ENCODE measurements at regions not wholly inside any gene's neighbourhood (a gene's known extent, or its start where the extent isn't known, plus 50 kb on each side); places are given as distances from the start of the nearest gene placed in this dataset.

- ATAC-seq, result peak; percentile 82
- TF ChIP-seq POLR2AphosphoS5 (IDR thresholded peaks at IDR 0.05; ENCODE audit: low read depth, low read length) (no peak), TCF7L2 (IDR thresholded peaks at IDR 0.05; ENCODE audit: low read depth, low read length) (no peak), CTCF (IDR thresholded peaks at IDR 0.05) (no peak), REST (IDR thresholded peaks at IDR 0.05; ENCODE audit: insufficient read depth in 1 of 2, low read depth in 2 of 2, low read length in 1 of 2) (no peak), SIN3A (IDR thresholded peaks at IDR 0.05; ENCODE audit: borderline replicate concordance, insufficient read depth, low read depth, low read length) (no peak)
- Histone ChIP-seq H3K4me3 (ENCODE audit: low read depth in 2 of 2, low read length in 2 of 2) (no peak overlapping the region), H3K4me1 (ENCODE audit: control insufficient read depth, insufficient read depth, low read length) (peaks cover 3% of the 10 kb centered on the region; the same call in 1 of the 2 replicates), H3K27me3 (ENCODE audit: control insufficient read depth, insufficient read depth, low read length) (no peaks in the 10 kb centered on the region), H3K36me3 (ENCODE audit: control insufficient read depth, insufficient read depth, low read length) (no peaks in the 10 kb centered on the region), H3K9me3 (ENCODE audit: control insufficient read depth, insufficient read depth, low read depth, low read length) (no peaks in the 10 kb centered on the region), H3K27ac (ENCODE audit: low read length) (no peak overlapping the region)
- BruUV-seq (replicated peaks), result no TSS peak
- CTCF ChIA-PET, result no interaction called here
- in situ Hi-C loops (cut with HindIII; ENCODE audit: low pct_unique_long_range_greater_than_20kb, low sequenced_read_pairs) (no loop called here), intact Hi-C loops (cut with micrococcal nuclease; ENCODE audit: unreplicated experiment) (no loop called here)
- peak; percentile 67 for DNase-seq (ENCODE audit: low read depth, low spot score)
- POLR2A ChIA-PET, result no interaction called here
These were observed 728.3 kb downstream of the METTL15 start for GRCh38 chr11:28836285-28837081.

- no peak for ATAC-seq
- no peak for DNase-seq (ENCODE audit: low read depth, low spot score)
- Histone ChIP-seq H3K9me3 (ENCODE audit: control insufficient read depth, insufficient read depth, low read depth, low read length) (no peaks in the 10 kb centered on the region), H3K27ac (ENCODE audit: low read length) (no peak overlapping the region), H3K36me3 (ENCODE audit: control insufficient read depth, insufficient read depth, low read length) (no peaks in the 10 kb centered on the region), H3K4me1 (ENCODE audit: control insufficient read depth, insufficient read depth, low read length) (peaks cover 3% of the 10 kb centered on the region; the same call in 1 of the 2 replicates), H3K4me3 (ENCODE audit: low read depth in 2 of 2, low read length in 2 of 2) (no peak overlapping the region), H3K27me3 (ENCODE audit: control insufficient read depth, insufficient read depth, low read length) (no peaks in the 10 kb centered on the region)
- intact Hi-C loops (cut with micrococcal nuclease; ENCODE audit: unreplicated experiment) (no loop called here), in situ Hi-C loops (cut with HindIII; ENCODE audit: low pct_unique_long_range_greater_than_20kb, low sequenced_read_pairs) (no loop called here)
- ChIA-PET CTCF (no interaction called here), POLR2A (no interaction called here)
- BruUV-seq (replicated peaks), result no TSS peak
- TF ChIP-seq TCF7L2 (IDR thresholded peaks at IDR 0.05; ENCODE audit: low read depth, low read length), result no peak
These were observed 727.6 kb downstream of the METTL15 start for GRCh38 chr11:28835790-28836189.

GRCh38 chr11:28835317-28835716, 727.1 kb downstream of the METTL15 start:
- peaks cover 3% of the 10 kb centered on the region; the same call in 1 of the 2 replicates for H3K4me1 ChIP-seq (ENCODE audit: control insufficient read depth, insufficient read depth, low read length)
- intact Hi-C loops (cut with micrococcal nuclease; ENCODE audit: unreplicated experiment), result no loop called here
- no peak for DNase-seq (ENCODE audit: low read depth, low spot score)
- no peak overlapping the region for H3K4me3 ChIP-seq (ENCODE audit: low read depth in 2 of 2, low read length in 2 of 2)
- CTCF ChIA-PET, result no interaction called here
- no peaks in the 10 kb centered on the region for H3K36me3 ChIP-seq (ENCODE audit: control insufficient read depth, insufficient read depth, low read length)
- H3K27ac ChIP-seq (ENCODE audit: low read length), result no peak overlapping the region
- POLR2A ChIA-PET, result no interaction called here
- BruUV-seq (replicated peaks), result no TSS peak
- H3K27me3 ChIP-seq (ENCODE audit: control insufficient read depth, insufficient read depth, low read length), result no peaks in the 10 kb centered on the region
- TF ChIP-seq TCF7L2 (IDR thresholded peaks at IDR 0.05; ENCODE audit: low read depth, low read length), result no peak
- no peak for TF ChIP-seq POLR2AphosphoS5 (IDR thresholded peaks at IDR 0.05; ENCODE audit: low read depth, low read length)
- TF ChIP-seq REST (IDR thresholded peaks at IDR 0.05; ENCODE audit: insufficient read depth in 1 of 2, low read depth in 2 of 2, low read length in 1 of 2), result no peak
- no peak for TF ChIP-seq CTCF (IDR thresholded peaks at IDR 0.05)
- TF ChIP-seq SIN3A (IDR thresholded peaks at IDR 0.05; ENCODE audit: borderline replicate concordance, insufficient read depth, low read depth, low read length), result no peak
- in situ Hi-C loops (cut with HindIII; ENCODE audit: low pct_unique_long_range_greater_than_20kb, low sequenced_read_pairs), result no loop called here
- no peak for ATAC-seq
- H3K9me3 ChIP-seq (ENCODE audit: control insufficient read depth, insufficient read depth, low read depth, low read length), result no peaks in the 10 kb centered on the region
